AG09319 (cell line): ENCODE measurements at regions not wholly inside any gene's neighbourhood (a gene's known extent, or its start where the extent isn't known, plus 50 kb on each side); places are given as distances from the start of the nearest gene placed in this dataset.

Experiments used
- DNase-seq: peaks from one replicate; pipeline ENCODE4 v3.0.0-alpha.2; 2010; ENCODE audit warnings: low read depth; ENCODE audit errors: extremely low read depth
- CTCF ChIP-seq: IDR thresholded peaks from 2 replicates; pipeline ENCODE4 v1.5.1; 2011; ENCODE audit warnings: low read depth, mild to moderate bottlenecking, inconsistent platforms, low read length, moderate library complexity

- no peak for DNase-seq
- TF ChIP-seq CTCF, result no peak
Observed at GRCh38 chr7:12152196-12152918, 58.7 kb upstream of the TMEM106B start.

- no peak for DNase-seq
- TF ChIP-seq CTCF, result no peak
Observed at GRCh38 chr7:12154119-12154518, 57.0 kb upstream of the TMEM106B start.

DNA sequence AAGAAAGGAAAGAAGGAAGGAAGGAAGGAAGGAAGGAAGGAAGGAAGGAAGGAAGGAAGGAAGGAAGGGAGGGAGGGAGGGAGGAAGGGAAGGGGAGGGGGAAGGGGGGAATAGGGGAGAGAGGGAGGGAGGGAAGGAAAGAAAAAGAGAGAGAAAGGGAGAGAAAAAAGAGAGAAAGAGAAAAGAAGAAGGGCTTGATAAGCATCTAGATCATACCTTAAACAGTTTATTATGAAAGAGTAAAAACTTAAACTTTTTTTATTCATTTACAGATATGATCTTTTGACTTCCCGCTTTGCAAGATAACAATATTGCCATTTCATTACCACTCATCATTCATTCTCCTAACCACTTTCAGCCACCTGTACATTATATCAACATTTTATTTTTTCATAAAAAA, 53.6 kb upstream of the TMEM106B start:
- DNase-seq, result no peak
- TF ChIP-seq CTCF, result no peak

DNA sequence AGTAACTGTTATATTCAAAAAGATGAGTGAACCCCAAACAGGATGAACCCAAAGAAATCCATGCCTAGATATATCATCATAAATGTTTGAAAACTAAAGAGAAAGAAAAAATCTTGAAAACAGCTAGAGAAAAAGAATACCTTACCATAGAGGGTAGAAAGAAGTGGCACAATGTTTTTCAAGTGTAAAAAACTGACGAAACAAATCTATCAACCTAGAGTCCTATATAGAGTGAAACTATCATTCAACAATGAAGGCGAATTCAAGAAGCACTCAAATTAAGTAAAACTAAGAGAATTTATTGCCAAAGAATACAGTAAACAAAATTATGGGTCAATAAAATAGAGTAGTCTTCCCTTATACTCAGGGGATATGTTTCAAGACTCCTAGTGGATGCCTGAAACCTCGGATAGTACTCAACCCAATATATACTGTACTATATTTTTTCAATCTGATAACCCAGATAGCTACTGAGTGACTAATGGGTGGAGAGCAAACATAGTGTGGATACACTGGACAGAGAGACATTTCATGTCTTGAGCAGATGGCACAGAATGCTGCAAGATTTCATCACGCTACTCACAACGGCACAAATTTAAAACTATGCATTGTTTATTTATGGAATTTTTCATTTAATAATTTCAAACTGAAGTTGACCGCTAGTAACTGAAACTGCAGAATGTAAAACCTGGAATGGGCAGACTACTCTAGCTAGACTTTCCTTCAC, 52.6 kb upstream of the TMEM106B start:
- TF ChIP-seq CTCF, result no peak
- DNase-seq, result no peak

GRCh38 chr7:12161146-12161545, 49.9 kb upstream of the TMEM106B start:
- no peak for DNase-seq
- TF ChIP-seq CTCF, result no peak
